Left renal pelvis (tissue), 4 donors: ENCODE measurements at regions not wholly inside any gene's neighbourhood (a gene's known extent, or its start where the extent isn't known, plus 50 kb on each side); places are given as distances from the start of the nearest gene placed in this dataset.

ENCODE experiments used
- DNase-seq, 4 donors: peaks; one replicate each; pipeline ENCODE4 v3.0.0-alpha.2; 2013; ENCODE audit warnings: low read depth in 4 of 4, low spot score in 3 of 4

DNA sequence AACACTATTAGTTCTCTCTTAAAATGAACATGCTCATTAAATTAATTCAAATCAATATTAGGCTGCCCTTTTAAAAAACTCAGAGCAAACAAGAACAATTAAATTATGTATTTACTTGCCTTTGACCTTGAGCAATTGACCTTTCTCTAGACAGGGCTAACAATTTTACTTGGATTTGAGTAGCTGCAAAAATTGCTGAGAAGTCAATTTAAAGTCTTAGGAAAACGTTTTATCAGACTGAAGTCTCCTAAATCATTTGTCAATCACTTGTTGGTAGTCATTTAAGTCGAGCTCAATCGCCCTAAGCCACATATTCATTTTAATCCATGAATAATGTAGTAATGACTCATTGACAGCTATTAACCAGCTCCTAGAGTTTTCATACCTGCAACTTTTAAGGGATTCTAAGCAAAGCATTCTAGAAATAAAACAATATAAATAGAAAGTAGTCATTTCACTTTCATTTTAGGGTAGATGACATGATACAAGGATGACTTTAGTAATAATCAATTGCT, 84.9 kb upstream of the SEC61G start:
- no peak for DNase-seq

DNA sequence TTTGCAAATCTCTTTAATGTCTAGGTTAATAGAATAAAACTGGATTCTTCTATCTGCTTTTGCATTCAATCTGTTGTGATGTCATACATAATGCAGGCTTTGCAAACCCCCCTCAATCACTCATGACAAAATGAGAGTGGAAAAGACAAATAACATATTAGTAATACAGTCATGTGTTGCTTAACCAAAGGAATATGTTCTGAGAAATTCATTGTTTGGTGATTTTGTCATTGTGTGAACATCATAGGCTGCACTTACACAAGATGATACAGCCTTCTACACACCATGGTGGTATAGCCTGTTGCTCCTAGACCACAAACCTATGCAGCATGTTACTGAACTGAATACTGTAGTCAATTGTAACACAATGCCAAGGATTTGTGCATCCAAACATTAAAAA, 87.3 kb upstream of the SEC61G start:
- no peak for DNase-seq

DNA sequence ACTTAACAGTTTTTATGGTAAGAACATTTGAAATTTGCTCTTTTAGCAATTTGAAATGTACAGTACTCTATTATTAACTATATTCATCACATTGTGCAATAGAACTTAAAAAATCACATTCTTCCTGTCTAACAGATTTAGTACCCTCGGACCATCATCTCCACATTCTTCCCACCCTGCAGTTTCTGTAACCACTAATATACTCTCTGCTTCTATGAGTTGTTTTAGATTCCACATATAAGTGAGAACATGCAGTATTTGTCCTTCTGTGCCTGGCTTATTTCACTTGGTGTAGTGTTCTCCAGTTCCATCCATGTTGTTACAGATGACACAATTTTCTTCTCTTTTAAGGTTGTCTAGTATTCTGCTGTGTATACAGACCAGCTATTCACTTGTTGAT, 88.9 kb upstream of the SEC61G start:
- no peak for DNase-seq

DNA sequence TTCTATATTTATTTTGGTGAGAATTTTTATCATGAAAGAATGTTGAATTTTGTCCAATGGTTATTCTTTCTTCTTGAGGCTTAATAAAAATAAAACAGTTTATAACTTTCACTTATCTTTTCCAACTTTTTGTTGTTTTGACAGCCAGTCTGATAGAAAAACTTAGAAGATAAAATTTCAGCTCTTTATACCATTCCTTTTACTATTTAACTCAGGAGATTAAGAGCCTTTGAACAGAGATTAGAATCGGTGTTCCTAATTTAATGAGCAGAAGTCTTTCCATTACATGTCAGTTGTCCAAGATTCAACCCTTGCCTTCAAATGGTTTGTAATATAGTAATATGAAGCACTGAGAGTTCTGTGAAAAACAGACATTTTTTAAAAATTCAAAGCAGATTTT, 97.8 kb upstream of the SEC61G start:
- DNase-seq = no peak

DNA sequence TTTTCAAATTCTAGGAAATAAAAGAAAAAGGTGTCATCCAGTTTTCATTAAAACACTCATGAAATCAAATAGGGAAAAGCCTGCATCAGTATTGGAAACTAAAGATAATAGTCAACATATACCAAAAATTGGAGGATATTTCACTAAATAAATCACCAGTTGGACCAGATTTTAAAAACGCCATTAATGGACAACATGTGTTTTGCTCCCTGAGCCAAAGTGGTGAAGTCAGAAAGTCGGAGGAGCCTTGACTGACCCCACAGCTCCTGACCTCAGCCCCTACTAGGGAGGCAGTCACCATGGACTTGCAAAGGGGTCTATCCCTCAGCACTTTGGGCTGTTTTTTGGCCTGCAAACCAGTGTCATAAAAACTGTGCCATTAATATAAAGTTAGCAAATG, 98.3 kb upstream of the SEC61G start:
- DNase-seq = no peak

DNA sequence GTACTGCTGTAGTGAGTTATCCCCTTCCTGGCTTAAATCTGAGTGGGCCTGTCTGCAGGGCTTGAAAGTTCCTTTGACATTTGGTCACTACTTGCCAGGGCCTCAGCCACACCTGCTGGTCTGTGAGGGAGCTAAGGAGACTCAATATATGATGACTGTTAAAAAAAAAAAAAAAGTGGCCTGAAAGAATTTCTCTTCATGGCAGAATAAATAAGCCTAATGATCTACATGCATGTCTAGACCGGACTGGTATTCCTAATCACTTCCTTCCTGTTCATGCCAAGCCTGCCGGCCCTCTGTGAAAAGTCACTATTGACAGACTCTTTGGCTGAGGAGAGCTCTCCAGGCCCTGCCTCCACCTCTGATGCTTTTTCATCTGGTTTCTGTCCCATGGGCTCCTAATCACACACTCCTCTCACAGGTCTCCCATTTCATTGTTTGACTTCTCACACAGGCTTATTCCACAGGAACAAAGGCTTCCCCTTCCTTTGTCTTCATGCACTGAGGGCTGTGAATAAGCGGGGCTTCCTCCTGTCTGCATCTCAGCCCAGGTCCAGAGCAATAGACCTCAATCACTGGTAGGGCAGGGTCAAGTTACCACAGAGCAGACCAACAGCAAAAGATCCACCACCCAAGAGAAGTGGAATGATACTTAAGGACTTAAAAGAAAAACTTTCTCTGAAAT, 99.1 kb upstream of the SEC61G start:
- DNase-seq = no peak

DNA sequence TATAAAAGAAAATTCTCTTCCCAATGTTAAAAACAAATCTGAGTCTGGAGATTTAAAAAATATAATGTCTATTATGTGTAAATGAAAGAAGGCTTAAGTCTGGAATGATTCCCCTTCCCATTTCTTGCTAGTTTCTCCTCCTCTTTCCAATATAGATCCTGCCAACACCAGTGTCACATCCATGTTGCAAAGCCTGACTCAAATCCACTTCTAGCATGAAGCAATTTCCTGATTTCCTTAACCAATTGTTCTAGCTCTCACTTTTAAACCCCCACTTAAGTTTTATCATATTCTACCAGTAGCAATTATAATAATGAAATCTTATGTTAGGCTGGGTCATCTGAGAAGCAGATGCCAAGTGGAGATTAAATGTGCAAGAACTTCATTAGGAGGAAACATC, 100.1 kb upstream of the SEC61G start:
- DNase-seq = no peak

DNA sequence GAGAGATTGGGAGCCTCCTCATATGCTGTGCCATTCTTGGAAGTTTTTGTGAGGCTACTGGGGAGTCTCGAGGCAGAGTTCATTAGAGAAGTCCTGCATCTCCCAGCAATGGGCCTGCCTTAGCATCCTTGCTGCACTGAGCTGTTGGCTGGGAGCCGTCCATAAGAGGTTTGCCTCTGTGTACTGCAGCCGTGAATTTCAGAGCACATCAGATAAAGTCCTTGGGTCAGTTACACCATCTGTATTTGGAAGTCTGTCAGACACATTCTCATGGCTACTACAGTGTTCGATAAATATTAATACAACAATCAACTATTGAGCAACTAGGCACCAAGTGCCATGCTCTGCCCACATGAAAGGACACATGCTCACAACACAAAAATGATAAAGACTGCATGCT, 100.5 kb upstream of the SEC61G start:
- no peak for DNase-seq

DNA sequence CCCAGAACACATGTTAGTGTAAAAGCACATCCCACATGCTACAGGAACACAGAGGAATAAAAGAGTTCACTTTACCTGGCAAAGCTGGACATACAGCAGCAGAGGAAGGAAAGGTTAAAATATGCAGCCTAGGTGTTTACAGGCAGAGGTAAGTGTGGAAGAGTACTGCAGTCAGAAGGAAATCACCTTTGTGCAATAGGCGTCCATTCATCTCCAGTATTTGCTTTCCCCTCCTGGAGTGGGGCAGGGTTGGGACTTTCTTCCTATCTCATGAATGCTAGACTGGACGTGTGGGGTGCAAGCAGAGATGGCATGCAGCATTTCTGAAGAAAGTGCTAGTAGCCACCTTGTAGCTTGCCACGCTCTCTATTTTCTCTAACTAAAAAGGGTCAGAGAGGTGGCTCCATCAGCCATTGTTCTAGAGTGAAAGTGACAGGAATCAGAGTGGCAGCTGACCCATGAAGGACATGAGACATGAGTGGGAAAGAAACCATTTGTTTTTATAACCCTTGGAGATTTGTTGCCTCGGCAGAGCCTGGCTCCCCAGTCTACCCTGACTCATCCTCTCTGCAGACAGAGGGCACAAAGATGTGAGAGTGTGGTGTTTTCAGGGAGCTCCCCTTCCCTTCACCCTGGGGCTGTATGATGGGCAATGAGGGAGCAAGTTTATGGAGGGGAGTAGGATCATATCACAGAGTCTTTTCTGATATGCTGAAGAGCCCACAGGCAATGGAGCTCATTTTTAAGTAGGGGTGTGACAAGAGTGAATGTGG, 101.2 kb upstream of the SEC61G start:
- no peak for DNase-seq

DNA sequence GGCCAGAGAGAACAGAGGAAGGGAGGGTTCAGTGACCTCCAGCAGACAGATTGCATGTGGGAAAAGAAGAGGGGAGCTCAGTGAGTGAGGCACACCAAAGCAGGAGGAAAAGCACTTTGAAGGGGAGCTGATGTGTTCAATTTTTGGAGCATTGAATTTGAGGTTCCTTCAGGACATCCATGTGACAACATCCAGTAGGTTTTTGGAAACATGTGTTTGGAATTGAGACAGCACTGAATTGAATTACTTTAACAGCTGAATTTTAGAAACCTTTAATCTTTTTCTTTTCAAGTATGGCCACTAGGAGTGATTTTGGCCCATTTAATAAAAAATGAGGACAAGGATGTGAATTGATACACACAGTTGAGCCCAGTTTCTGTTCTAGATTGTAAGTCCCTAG, 101.8 kb upstream of the SEC61G start:
- DNase-seq = no peak

DNA sequence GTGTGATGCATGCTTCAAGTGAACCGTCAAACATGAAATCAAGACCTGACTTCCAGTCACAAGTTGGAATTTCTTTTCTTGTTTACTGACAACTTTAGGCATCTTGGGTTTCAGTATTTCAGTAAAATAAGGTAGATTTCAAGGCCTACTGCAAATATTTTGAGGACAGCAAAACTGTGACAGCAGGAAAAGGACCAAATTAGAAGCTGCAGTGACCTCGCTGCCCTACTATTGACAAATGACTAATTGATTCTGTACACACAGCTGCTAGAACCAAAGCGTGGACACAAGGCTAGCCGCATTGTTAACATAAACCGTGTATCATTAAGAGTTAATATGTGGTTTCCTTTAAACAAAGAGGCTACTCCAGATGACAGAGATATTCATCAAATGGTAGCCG, 105.7 kb upstream of the SEC61G start:
- no peak for DNase-seq

DNA sequence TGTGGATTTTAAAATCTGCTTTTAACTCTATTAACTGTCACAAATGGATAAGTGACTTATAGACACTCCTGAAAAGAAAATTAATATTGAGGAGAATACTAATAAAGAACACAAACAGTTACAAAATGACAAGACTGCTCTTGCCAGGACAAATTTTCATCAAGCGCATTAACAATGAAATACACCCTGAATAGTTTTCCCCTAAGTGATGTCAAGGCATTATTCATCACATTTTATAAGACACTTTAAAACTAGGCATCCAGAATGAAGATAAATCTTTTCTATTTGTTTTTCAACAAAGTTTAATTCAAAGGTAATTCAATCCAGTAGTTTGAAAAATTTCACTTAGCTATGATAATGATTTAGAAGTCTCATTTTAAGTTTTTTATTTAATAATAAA, 110.5 kb upstream of the SEC61G start:
- no peak for DNase-seq

DNA sequence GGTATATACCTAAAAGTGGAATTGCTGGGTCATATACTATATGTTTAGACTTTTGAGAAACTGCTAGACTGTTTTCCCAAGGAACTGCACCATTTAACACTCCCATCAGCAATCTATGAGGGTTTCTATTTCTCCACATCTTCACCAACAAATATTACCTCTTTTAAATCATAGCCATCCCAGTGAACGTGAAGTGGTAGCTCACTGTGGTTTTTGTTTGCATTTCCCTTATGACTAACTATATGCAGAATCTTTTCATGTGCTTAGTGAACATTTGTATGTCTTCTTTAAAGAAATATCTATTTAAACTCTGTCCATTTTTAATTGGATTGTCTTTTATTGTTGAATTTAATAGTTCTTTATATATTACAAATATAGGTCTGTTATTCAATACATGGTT, 115.8 kb upstream of the SEC61G start:
- no peak for DNase-seq

DNA sequence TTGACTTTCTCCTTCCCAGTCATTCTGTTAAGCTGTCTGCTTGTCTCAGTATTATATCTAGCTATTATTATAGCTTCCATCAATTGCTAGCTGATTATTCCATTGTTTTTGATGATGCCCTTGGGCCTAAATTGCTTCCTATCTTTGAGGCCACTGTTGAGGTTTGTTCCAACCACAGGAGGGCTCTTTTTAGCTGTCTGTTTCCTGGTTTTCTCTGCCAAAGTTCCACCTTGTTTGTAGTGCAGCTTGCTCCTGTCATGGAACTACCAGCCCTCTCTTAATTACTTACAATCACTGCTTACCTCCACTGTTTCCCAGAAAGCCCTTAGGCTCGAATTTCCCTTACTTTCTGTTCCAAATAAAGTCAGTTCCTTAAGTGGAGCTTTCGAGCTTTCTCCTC, 118.7 kb upstream of the SEC61G start:
- DNase-seq = no peak

DNA sequence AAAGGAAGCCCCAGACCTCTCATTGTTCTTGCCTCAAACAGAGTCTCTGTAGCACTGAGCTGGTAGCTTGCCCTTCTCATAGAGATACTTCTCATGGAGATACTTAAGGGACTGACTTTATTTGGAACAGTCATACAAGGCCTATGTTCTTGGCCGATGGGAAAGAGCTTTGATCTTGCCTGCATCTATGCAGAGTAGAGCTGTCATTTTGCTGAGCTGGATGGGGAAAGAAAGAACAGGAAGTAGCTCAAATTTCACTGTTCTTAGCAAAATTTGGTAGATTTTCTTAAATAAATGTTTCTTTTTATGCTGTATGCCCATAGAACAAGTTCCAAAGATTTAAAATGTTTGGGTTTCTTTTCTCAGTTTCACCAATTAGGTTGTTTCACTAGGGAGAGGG, 119.3 kb upstream of the SEC61G start:
- DNase-seq = no peak

DNA sequence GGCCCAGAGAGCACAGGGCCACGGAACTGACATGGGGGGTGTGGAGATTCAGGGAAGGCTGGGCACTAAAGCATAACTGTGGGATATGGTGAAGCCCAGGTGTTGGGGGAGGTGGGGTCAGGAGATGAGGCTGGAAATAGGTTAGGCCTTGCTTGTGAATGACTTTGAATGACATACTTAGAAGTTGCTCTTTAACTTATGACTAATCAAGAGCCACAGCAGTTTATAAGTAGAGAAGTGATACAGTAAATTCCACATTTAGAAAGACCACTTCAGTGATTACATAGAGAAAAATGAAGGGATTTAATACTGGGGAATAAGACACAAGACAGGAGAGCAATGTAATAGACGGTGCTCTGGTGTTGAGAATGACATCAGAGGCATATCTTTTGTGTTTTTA, 120.8 kb upstream of the SEC61G start:
- DNase-seq = no peak

DNA sequence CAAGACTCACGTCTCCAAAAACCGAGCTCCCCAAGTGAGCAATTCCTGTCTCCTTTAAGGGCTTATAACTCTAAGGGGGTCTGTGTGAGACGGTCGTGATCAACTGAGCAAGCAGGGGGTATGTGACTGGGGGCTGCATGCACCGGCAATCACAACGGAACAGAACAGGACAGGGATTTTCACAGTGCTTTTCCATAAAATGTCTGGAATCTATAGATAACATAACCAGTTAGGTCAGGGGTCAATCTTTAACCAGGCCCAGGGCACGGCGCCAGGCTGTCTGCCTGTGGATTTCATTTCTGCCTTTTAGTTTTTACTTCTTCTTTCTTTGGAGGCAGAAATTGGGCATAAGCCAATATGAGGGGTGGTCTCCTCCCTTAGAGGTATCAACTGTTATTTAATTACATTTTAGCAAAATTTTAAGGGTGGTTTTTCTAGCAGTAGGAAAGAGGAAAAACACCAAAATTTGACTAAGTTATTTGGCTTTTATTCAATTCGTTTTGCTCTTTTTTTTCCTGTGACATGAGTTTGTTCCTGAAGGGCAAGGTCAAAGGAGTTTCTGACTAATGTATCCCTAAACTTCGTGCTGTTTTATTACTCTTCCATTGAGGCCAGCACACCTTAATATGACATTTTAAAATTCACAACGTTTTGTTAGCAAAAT, 121.4 kb upstream of the SEC61G start:
- DNase-seq = no peak

DNA sequence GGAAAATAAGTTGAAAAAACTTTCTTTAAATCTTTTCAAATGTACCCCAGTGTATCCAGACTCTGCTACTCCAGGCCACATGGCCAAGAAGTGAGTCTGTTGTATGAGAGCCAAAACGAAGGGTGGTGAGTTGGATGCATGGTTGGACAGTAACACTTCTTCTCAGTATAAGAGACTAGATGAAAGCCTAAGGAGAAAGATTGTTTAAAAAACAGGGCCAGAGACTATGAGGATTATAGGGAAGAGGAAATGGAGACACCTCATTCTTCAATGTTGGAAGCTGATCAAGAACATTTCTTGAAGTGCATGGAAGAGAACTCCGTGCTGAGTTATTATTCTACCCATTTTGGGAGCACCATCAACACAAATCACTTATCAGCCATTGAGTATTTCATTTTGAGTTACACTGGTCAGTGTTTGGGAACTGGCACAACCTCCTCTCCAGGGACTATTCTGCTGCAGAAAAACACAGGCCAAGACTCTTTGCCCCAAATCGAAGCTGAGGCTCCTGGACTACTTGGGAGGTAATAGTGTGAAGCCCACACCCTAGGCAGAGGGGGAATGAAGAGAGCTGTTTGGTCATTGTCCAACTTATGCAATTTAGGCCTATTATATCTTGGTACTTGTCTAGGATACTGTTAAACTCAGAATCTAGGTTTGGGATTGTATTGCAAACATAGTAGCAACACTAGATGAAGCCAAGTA, 123.0 kb upstream of the SEC61G start:
- no peak for DNase-seq

DNA sequence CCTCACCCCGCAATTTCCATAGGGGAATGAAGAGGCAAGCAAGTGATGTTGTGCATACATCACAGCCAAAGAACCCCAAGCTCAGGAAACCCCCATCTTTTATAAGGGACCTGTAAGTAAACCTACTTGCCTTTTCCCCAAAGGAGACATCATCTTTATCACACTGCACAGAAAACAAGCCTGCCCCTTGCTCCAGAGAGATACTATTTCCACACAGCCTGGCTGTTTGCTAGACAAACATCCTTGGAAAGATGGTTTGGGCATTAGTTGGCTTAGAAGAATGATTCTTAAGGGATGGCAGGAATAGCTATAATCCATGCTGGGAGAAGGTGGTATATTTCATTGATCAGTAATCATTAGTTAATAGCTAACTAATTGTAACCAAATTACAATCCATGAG, 123.7 kb upstream of the SEC61G start:
- no peak for DNase-seq

DNA sequence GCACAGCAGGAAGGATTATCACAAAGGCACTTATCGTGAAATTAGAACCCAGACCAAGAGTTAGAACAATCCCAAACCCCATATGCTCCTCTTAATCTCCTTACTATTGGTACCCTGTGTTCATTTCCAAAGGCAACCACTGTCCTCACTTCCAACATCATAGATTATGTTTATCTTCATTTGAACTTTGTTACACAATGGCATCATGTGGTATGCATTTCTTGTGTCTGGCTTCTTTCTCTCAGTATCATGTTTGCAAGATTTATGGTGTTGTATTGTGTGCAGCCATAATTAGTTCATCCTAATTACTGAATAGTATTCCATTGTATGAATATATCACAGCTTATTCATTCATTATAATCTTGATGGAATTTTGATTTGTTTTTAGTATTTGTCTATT, 124.6 kb upstream of the SEC61G start:
- DNase-seq = no peak

DNA sequence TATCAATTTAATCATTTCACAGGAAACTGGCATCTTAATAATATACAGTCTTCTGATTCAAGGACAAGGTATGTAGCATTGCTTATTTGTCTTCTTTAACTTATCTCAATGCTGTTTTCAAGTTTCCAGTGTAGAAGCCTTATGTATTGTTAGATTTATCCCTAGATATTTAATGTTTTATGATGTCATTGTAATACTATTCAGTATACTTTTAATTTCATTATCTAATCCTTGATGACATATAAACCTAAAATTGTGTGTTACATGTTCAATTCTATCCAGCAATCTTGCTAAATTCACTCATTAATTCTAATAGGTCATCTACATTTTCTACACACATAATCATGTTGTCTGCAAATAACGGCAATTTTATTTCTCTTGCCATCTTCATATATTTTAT, 126.3 kb upstream of the SEC61G start:
- DNase-seq = no peak
